Ectodermal cell (in vitro differentiated cells): ENCODE measurements at regions not wholly inside any gene's neighbourhood (a gene's known extent, or its start where the extent isn't known, plus 50 kb on each side); places are given as distances from the start of the nearest gene placed in this dataset.

Source experiments
- H3K27ac ChIP-seq: 2 replicates; pipeline ENCODE4 v1.7.0; 2013; ENCODE audit warnings: mild to moderate bottlenecking, low read depth, low read length; ENCODE audit not compliant: insufficient read depth, poor library complexity, severe bottlenecking
- H3K27me3 ChIP-seq: 2 replicates; pipeline ENCODE4 v1.7.0; 2013; ENCODE audit warnings: mild to moderate bottlenecking, low read length; ENCODE audit not compliant: insufficient read depth, control insufficient read depth, poor library complexity, severe bottlenecking
- H3K36me3 ChIP-seq: one replicate; pipeline ENCODE4 v1.7.0; 2013; ENCODE audit warnings: low read length; ENCODE audit not compliant: control insufficient read depth, insufficient read depth
- H3K4me1 ChIP-seq: one replicate; pipeline ENCODE4 v1.7.0; 2013; ENCODE audit warnings: low read length; ENCODE audit not compliant: control insufficient read depth, insufficient read depth
- H3K4me3 ChIP-seq: 2 replicates; pipeline ENCODE4 v1.7.0; 2013; ENCODE audit warnings: low read depth, low read length, control low read depth; ENCODE audit not compliant: insufficient read depth
- H3K9me3 ChIP-seq: 2 replicates; pipeline ENCODE4 v1.7.0; 2013; ENCODE audit warnings: mild to moderate bottlenecking, low read length, moderate library complexity; ENCODE audit not compliant: control insufficient read depth
- WGBS, 2 experiments: methylation state at CpG; one replicate each; pipeline ENCODE4 v1.1.7; 2013; ENCODE audit warnings: missing lambda C conversion rate in 2 of 2; 5-methylcytosine and 5-hydroxymethylcytosine counted together

- WGBS, 2 experiments = 84 to 85% methylated on average over 10 of the region's 10 CpGs
- Histone ChIP-seq H3K9me3 (peaks cover 6% of the 10 kb centered on the region), H3K4me3 (no peak overlapping the region), H3K27me3 (no peaks in the 10 kb centered on the region), H3K27ac (no peak overlapping the region), H3K4me1 (no peaks in the 10 kb centered on the region), H3K36me3 (no peaks in the 10 kb centered on the region)
These were observed 660.3 kb downstream of the TBC1D22A start for GRCh38 chr22:47422736-47423135.

DNA sequence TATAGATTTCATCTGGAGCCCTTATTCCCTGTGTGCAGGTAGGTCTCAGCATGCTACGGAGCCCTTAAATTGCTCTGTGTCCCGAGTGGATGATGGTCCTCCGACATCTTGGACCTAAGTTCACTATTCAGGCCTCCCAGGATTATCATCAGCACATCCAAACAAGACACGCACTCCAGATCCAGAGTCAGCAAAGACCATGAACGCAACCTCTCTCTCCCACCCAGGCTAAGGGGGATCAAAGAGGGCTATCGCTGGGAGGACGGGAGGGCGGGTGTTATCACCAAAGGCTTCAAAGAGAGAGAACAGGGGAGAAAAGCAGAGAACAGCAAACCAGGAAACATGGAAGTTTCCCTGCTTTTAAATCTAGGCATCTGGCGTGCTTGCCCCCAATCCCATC lies 659.4 kb downstream of the TBC1D22A start:
- H3K9me3 ChIP-seq = peaks cover 12% of the 10 kb centered on the region
- H3K27ac ChIP-seq = no peak overlapping the region
- WGBS, 2 experiments = 83 to 84% methylated on average over 9 of the region's 9 CpGs
- no peak overlapping the region for H3K4me3 ChIP-seq
- no peaks in the 10 kb centered on the region for H3K36me3 ChIP-seq
- H3K27me3 ChIP-seq = no peaks in the 10 kb centered on the region
- no peaks in the 10 kb centered on the region for H3K4me1 ChIP-seq

DNA sequence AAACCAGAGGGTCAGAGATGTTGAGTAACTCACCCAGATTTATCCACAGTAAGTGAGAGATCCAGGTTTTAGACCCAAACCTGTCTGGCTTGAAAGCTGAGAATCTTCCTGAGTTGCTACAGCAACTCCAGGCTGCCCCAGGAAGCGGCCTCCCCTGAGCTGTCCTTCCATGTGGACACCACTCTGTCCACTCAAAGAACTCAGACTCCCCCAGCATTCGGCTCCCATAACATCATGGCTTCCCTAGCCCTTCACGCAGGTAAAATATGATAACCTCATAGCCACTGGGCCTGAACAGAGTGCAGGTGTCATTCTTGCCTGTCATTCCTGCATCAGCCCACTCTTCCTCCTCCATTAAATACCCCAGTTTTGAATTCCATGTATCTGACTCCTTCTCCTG lies 657.8 kb downstream of the TBC1D22A start:
- H3K4me1 ChIP-seq = no peaks in the 10 kb centered on the region
- no peaks in the 10 kb centered on the region for H3K27me3 ChIP-seq
- H3K36me3 ChIP-seq = no peaks in the 10 kb centered on the region
- H3K27ac ChIP-seq = no peak overlapping the region
- WGBS, 2 experiments = 58 to 62% methylated on average over 3 of the region's 3 CpGs
- H3K9me3 ChIP-seq = peaks cover 14% of the 10 kb centered on the region
- H3K4me3 ChIP-seq = no peak overlapping the region

DNA sequence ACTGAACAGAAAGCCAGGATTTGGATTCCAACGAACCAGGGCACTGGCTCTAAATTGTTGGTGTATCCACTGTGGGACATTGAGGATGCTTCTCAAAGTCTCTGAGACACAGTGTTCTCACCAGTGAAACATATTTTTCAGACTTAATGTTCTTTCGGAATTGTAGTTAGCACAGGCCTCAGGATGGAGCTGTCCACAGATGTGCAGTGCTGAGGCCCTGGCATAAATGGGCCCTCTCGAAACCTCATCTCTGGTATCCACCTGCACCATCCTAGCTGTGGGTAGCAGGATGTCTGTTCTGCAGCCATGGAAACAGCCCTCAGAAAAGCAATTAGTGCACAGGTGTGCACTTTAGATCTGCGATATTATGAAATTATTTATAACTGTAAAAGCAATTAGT lies 656.8 kb downstream of the TBC1D22A start:
- Histone ChIP-seq H3K9me3 (peaks cover 14% of the 10 kb centered on the region), H3K27ac (no peak overlapping the region), H3K4me3 (no peak overlapping the region), H3K4me1 (no peaks in the 10 kb centered on the region), H3K27me3 (no peaks in the 10 kb centered on the region), H3K36me3 (no peaks in the 10 kb centered on the region)
- WGBS, 2 experiments = 73 to 79% methylated on average over 3 to 4 of the region's 4 CpGs

DNA sequence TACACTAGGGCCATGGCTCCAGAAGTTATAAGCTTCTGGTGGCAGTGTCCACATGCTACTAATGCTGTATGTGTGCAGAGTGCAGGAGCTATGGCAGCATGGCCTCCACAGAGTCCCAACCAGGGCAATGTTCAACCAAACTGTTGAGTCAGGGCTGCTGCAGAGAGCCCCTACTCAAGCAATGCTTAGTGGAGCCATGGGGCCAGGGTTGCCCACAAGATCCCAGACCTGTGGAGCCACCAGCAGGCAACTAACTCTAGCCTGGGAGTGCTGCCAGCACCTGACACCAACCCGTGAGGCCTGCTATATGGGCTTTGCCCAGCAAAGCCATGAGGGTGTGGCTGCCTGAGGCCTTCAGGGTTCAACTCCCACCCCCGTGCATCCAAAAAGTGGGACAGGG lies 655.2 kb downstream of the TBC1D22A start:
- no peak overlapping the region for H3K4me3 ChIP-seq
- H3K9me3 ChIP-seq = peaks cover 17% of the 10 kb centered on the region
- 69 to 76% methylated on average over 2 of the region's 2 CpGs for WGBS, 2 experiments

DNA sequence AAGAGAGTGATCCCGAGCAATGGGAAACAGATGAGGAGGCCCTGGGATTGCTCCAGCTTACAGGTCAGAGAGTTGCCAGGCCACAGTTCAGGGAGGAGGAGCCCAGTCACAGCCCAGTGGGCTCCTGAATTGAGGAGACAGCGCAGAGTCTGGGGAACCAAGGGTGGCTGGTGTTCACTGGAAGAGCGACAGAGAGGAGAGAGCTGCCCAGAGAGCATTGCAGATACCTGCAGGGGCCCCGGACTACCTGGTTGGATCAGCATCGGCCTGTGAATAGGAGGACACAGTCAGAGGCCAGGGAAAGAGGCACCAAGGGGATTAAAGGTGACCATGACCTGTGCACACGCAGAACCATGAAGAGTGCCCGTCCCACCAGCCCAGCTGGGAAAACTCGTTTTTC lies 648.6 kb downstream of the TBC1D22A start:
- H3K27ac ChIP-seq = no peak overlapping the region
- no peaks in the 10 kb centered on the region for H3K36me3 ChIP-seq
- 74% methylated on average over 8 of the region's 8 CpGs for WGBS, 2 experiments
- H3K4me3 ChIP-seq = no peak overlapping the region
- H3K4me1 ChIP-seq = no peaks in the 10 kb centered on the region
- peaks cover 29% of the 10 kb centered on the region for H3K9me3 ChIP-seq
- H3K27me3 ChIP-seq = no peaks in the 10 kb centered on the region

More for the DNA sequence above, 655.2 kb downstream of the TBC1D22A start:
- H3K4me1 ChIP-seq = no peaks in the 10 kb centered on the region
- H3K36me3 ChIP-seq = no peaks in the 10 kb centered on the region
- H3K27ac ChIP-seq = no peak overlapping the region
- no peaks in the 10 kb centered on the region for H3K27me3 ChIP-seq

DNA sequence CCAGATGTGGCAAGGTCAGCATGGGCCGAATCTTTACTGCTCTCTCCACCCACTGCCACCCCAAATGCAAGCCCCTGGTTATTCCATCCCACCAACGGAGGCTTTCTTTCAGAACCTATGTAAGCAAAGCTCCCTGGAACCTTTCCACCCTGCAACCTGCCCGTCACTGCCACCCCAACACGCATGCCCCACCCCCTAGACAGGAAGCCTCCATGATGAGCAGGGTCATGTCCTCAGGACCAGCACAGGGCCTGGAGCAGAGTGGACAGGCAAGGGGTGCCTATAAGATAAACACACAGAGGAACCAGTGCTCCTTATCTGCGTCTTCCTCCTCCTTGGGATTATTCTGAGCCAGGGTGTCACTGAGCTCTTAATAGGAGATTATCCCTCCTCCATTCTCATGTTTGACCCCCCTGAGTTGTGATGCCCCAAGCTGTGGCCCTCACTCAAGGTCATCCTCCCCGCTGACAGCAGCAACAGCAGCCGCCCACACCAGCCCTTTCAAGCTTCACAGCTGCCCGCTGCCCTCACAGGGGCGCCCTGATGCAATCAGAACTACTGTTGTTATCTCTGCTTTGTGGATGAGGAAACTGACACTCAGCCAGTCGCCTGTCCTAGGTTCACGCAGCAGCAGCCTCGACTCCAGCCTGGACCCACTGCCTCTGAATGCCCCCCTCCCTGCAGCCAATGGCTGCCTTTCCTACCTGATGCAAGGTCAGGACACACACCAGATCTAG lies 647.3 kb downstream of the TBC1D22A start:
- Histone ChIP-seq H3K36me3 (no peaks in the 10 kb centered on the region), H3K4me3 (no peak overlapping the region), H3K27ac (no peak overlapping the region), H3K9me3 (peaks cover 27% of the 10 kb centered on the region), H3K27me3 (no peaks in the 10 kb centered on the region), H3K4me1 (no peaks in the 10 kb centered on the region)
- 75 to 76% methylated on average over 12 of the region's 12 CpGs for WGBS, 2 experiments

DNA sequence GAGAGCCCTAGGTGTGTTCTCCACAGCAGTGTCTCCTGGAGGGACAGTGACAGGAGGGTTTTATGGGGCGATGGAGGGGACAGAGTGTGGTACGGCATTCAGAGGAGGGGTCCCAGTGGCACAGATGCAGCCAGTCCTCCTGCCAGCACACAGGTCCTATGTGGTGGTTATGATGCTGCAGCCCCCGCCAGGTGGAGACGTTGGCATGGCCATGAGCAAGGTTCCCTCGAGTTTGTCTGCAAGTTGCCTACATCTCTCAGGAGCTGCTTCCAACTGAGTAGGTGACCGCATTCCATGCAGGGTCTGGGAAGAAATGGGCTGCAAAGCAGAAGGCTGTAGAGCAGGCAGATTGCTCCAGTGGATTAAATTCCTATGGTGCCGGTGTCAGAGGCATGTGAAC lies 646.0 kb downstream of the TBC1D22A start:
- no peak overlapping the region for H3K4me3 ChIP-seq
- 65 to 68% methylated on average over 7 of the region's 7 CpGs for WGBS, 2 experiments
- no peaks in the 10 kb centered on the region for H3K36me3 ChIP-seq
- no peaks in the 10 kb centered on the region for H3K4me1 ChIP-seq
- no peaks in the 10 kb centered on the region for H3K27me3 ChIP-seq
- no peak overlapping the region for H3K27ac ChIP-seq
- peaks cover 27% of the 10 kb centered on the region for H3K9me3 ChIP-seq

- no peak overlapping the region for H3K27ac ChIP-seq
- WGBS, 2 experiments = 56 to 72% methylated on average over 6 of the region's 6 CpGs
- no peaks in the 10 kb centered on the region for H3K27me3 ChIP-seq
- no peak overlapping the region for H3K4me3 ChIP-seq
- H3K36me3 ChIP-seq = no peaks in the 10 kb centered on the region
- H3K4me1 ChIP-seq = no peaks in the 10 kb centered on the region
- peaks cover 24% of the 10 kb centered on the region for H3K9me3 ChIP-seq
These were observed 645.1 kb downstream of the TBC1D22A start for GRCh38 chr22:47407461-47408025.

GRCh38 chr22:47406896-47407295 lies 644.4 kb downstream of the TBC1D22A start:
- no peak overlapping the region for H3K4me3 ChIP-seq
- no peaks in the 10 kb centered on the region for H3K4me1 ChIP-seq
- H3K27ac ChIP-seq = no peak overlapping the region
- 74 to 80% methylated on average over 11 of the region's 11 CpGs for WGBS, 2 experiments
- H3K36me3 ChIP-seq = no peaks in the 10 kb centered on the region
- peaks cover 25% of the 10 kb centered on the region for H3K9me3 ChIP-seq
- H3K27me3 ChIP-seq = no peaks in the 10 kb centered on the region
